ENCODE measurements at regions not wholly inside any gene's neighbourhood (a gene's known extent, or its start where the extent isn't known, plus 50 kb on each side); places are given as distances from the start of the nearest gene placed in this dataset.
"Not testable (repeated sequence)": the region's sequence is repeated elsewhere in the genome, so short reads cannot be mapped to it uniquely, and the experiment has no call there.

DNA sequence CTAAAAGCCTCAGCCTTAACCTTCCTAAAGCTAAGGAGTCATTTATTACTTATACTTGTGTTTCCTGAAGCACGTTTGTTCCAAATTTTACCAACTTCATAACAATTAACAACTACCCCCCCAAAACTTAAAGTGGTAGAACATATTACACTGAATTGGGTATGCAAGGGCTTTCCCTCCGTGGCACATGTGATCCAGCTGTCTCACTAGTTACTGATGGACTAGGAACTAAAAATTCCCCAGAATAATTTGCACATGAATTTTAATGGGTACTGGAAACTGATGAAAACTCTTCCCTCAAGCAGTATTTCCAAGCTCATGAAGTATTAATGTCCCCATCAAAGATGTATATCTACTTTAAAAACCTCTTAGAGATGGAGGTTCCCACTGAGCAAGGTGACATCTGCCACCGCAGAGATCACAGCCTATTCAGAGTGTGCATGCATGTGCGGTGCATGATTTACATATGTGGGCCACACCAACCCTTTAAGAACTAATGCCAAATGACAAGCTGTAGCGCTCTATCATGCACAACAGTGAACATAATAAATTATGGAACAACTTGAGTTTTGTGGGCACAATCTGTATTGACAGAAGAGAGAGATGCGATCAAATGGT, 139.9 kb upstream of the ADCY1 start:
- Histone ChIP-seq H3K36me3 (ENCODE audit: control insufficient read depth in 2 of 3, insufficient read depth in 3 of 3, low read length in 3 of 3) (no peaks in the 10 kb centered on the region), H3K27ac (ENCODE audit: low read depth in 2 of 2, low read length in 2 of 2) (no peak overlapping the region), H3K4me1 (ENCODE audit: control insufficient read depth in 2 of 3, insufficient read depth in 2 of 3, low read depth in 1 of 3, low read length in 3 of 3) (no peaks in the 10 kb centered on the region), H3K27me3 (ENCODE audit: control insufficient read depth, insufficient read depth, low read length) (no peaks in the 10 kb centered on the region), H3K9me3 (ENCODE audit: control insufficient read depth in 2 of 3, insufficient read depth in 1 of 3, low read length in 3 of 3) (no peaks in the 10 kb centered on the region), H3K4me3 (ENCODE audit: low read length in 3 of 3) (no peak overlapping the region), H3K9ac (ENCODE audit: low read length in 3 of 3) (no peak overlapping the region)
- intact Hi-C loops (cut with DNase I), result no loop called here
- no peak for DNase-seq
- TF ChIP-seq, protein P1, sequence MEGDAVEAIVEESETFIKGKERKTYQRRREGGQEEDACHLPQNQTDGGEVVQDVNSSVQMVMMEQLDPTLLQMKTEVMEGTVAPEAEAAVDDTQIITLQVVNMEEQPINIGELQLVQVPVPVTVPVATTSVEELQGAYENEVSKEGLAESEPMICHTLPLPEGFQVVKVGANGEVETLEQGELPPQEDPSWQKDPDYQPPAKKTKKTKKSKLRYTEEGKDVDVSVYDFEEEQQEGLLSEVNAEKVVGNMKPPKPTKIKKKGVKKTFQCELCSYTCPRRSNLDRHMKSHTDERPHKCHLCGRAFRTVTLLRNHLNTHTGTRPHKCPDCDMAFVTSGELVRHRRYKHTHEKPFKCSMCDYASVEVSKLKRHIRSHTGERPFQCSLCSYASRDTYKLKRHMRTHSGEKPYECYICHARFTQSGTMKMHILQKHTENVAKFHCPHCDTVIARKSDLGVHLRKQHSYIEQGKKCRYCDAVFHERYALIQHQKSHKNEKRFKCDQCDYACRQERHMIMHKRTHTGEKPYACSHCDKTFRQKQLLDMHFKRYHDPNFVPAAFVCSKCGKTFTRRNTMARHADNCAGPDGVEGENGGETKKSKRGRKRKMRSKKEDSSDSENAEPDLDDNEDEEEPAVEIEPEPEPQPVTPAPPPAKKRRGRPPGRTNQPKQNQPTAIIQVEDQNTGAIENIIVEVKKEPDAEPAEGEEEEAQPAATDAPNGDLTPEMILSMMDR (IDR thresholded peaks at IDR 0.05; ENCODE audit: borderline replicate concordance, extremely low read depth, insufficient read depth), result no peak
- FAIRE-seq, result no peak

DNA sequence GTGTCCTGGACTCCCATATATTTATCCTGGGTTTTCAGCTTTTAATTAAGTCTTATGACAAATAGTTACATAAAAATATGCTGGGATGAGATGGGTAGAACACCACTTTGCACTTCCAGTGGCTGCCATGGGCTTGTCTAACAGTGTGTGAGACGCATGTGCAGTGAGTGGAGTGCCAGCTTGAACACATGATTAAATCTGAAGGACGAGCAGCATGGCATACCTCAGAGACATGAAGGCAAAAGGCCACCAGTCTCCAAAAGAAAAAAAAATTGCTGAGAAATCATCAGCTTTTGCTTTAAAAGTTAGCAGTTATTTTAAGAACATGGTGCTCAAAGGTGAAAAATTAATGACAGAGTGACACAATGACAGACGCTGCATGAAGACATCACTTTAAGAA, 139.0 kb upstream of the ADCY1 start:
- intact Hi-C loops (cut with DNase I), result no loop called here
- TF ChIP-seq, protein P1 (IDR thresholded peaks at IDR 0.05; ENCODE audit: borderline replicate concordance, extremely low read depth, insufficient read depth), result no peak
- H3K36me3 ChIP-seq (ENCODE audit: control insufficient read depth in 2 of 3, insufficient read depth in 3 of 3, low read length in 3 of 3), result no peaks in the 10 kb centered on the region
- no peak overlapping the region for H3K9ac ChIP-seq (ENCODE audit: low read length in 3 of 3)
- H3K27ac ChIP-seq (ENCODE audit: low read depth in 2 of 2, low read length in 2 of 2), result no peak overlapping the region
- no peaks in the 10 kb centered on the region for H3K27me3 ChIP-seq (ENCODE audit: control insufficient read depth, insufficient read depth, low read length)
- no peak overlapping the region for H3K4me3 ChIP-seq (ENCODE audit: low read length in 3 of 3)
- FAIRE-seq, result no peak
- peaks cover 0 to 5% (median 0%) of the 10 kb centered on the region in 3 donors for H3K9me3 ChIP-seq (ENCODE audit: control insufficient read depth in 2 of 3, insufficient read depth in 1 of 3, low read length in 3 of 3)
- DNase-seq, result no peak
- H3K4me1 ChIP-seq (ENCODE audit: control insufficient read depth in 2 of 3, insufficient read depth in 2 of 3, low read depth in 1 of 3, low read length in 3 of 3), result no peaks in the 10 kb centered on the region

- Histone ChIP-seq H3K27ac (ENCODE audit: low read depth in 2 of 2, low read length in 2 of 2) (no peak overlapping the region), H3K9ac (ENCODE audit: low read length in 3 of 3) (no peak overlapping the region), H3K4me1 (ENCODE audit: control insufficient read depth in 2 of 3, insufficient read depth in 2 of 3, low read depth in 1 of 3, low read length in 3 of 3) (no peaks in the 10 kb centered on the region), H3K27me3 (ENCODE audit: control insufficient read depth, insufficient read depth, low read length) (no peaks in the 10 kb centered on the region), H3K36me3 (ENCODE audit: control insufficient read depth in 2 of 3, insufficient read depth in 3 of 3, low read length in 3 of 3) (no peaks in the 10 kb centered on the region), H3K9me3 (ENCODE audit: control insufficient read depth in 2 of 3, insufficient read depth in 1 of 3, low read length in 3 of 3) (peaks cover 0 to 5% (median 0%) of the 10 kb centered on the region in 3 donors), H3K4me3 (ENCODE audit: low read length in 3 of 3) (no peak overlapping the region)
- FAIRE-seq (peak; percentile 68), DNase-seq (no peak)
- TF ChIP-seq, protein P1 (IDR thresholded peaks at IDR 0.05; ENCODE audit: borderline replicate concordance, extremely low read depth, insufficient read depth), result no peak
- intact Hi-C loops (cut with DNase I), result no loop called here
These were observed 138.3 kb upstream of the ADCY1 start for GRCh38 chr7:45435846-45436245.

DNA sequence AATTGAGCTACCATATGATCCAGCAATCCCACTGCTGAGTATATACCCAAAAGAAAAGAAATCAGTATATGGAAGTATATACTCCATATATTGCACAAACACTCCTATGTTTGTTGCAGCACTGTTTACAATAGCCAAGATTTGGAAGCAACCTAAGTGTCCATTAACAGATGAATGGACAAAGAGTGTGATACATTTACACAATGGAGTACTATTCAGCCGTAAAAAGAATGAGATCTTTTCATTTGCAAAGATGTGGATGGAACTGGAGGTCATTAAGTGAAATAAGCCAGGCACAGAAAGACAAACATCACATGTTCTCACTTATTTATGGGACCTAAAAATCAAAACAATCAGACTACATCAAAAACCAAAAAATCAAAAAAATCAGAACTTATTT, 133.4 kb upstream of the ADCY1 start:
- H3K9ac ChIP-seq (ENCODE audit: low read length in 3 of 3); H3K27me3 ChIP-seq (ENCODE audit: control insufficient read depth, insufficient read depth, low read length); H3K4me3 ChIP-seq (ENCODE audit: low read length in 3 of 3); H3K27ac ChIP-seq (ENCODE audit: low read depth in 2 of 2, low read length in 2 of 2); H3K36me3 ChIP-seq (ENCODE audit: control insufficient read depth in 2 of 3, insufficient read depth in 3 of 3, low read length in 3 of 3); FAIRE-seq; H3K9me3 ChIP-seq (ENCODE audit: control insufficient read depth in 2 of 3, insufficient read depth in 1 of 3, low read length in 3 of 3); H3K4me1 ChIP-seq (ENCODE audit: control insufficient read depth in 2 of 3, insufficient read depth in 2 of 3, low read depth in 1 of 3, low read length in 3 of 3); intact Hi-C loops (cut with DNase I); DNase-seq: not testable (repeated sequence)

Measured in kidney (tissue), 13 donors.